Kidney (tissue), 13 donors: ENCODE measurements at regions not wholly inside any gene's neighbourhood (a gene's known extent, or its start where the extent isn't known, plus 50 kb on each side); places are given as distances from the start of the nearest gene placed in this dataset.

ENCODE experiments used
- DNase-seq, 5 donors: peaks; one replicate each; pipeline ENCODE4 v3.0.0-alpha.2; 2013 to 2020
- FAIRE-seq: peaks from 2 replicates; lab custom pipeline; 2012; peaks lifted over from hg19 to GRCh38; lab: Jason Lieb, UNC
- H3K27ac ChIP-seq, 2 donors: one replicate each; pipeline ENCODE4 v1.7.0; 2013; ENCODE audit warnings: low read depth in 2 of 2, low read length in 2 of 2, inconsistent platforms in 1 of 2
- H3K27me3 ChIP-seq: one replicate; pipeline ENCODE4 v1.7.1; 2013; ENCODE audit warnings: low read length, inconsistent platforms; ENCODE audit not compliant: control insufficient read depth, insufficient read depth
- H3K36me3 ChIP-seq, 3 donors: one replicate each; pipeline versions ENCODE4 v1.7.0 to v1.7.1; 2013; ENCODE audit warnings: low read length in 3 of 3, control low read depth in 1 of 3, inconsistent platforms in 1 of 3; ENCODE audit not compliant: insufficient read depth in 3 of 3, control insufficient read depth in 2 of 3
- H3K4me1 ChIP-seq, 3 donors: one replicate each; pipeline versions ENCODE4 v1.7.0 to v1.7.1; 2013; ENCODE audit warnings: low read length in 3 of 3, inconsistent platforms in 1 of 3, low read depth in 1 of 3; ENCODE audit not compliant: control insufficient read depth in 2 of 3, insufficient read depth in 2 of 3
- H3K4me3 ChIP-seq, 3 donors: one replicate each; pipeline versions ENCODE4 v1.7.0 to v1.8.1; 2013; ENCODE audit warnings: low read length in 3 of 3, control low read depth in 1 of 3, inconsistent platforms in 1 of 3
- H3K9ac ChIP-seq, 3 donors: one replicate each; pipeline versions ENCODE4 v1.7.0 to v1.7.1; 2013; ENCODE audit warnings: low read length in 3 of 3, control low read depth in 1 of 3, inconsistent platforms in 1 of 3
- H3K9me3 ChIP-seq, 3 donors: one replicate each; pipeline versions ENCODE4 v1.7.0 to v1.7.1; 2013; ENCODE audit warnings: low read length in 3 of 3, control low read depth in 1 of 3, inconsistent platforms in 1 of 3; ENCODE audit not compliant: control insufficient read depth in 2 of 3, insufficient read depth in 1 of 3
- intact Hi-C: fragments of 100-400 bp; cut with DNase I; formaldehyde crosslinking; loops from one replicate; pipeline ENCODE4 v1.11.1; 2022
- TF ChIP-seq, protein P1 (sequence below): IDR thresholded peaks from 3 replicates; pipeline ENCODE4 v1.5.1; 2012; ENCODE audit warnings: mild to moderate bottlenecking, moderate library complexity, borderline replicate concordance; ENCODE audit not compliant: insufficient read depth; ENCODE audit errors: extremely low read depth
- donor health status: control.
- donor health status: control.
- donor health status: control.
- donor health status: control.
- donor health status: control.
- donor health status: DM: yes; HTN: yes; CAD: no.
- donor health status: Normal renal cell carcinoma (clear cell type).

DNA sequence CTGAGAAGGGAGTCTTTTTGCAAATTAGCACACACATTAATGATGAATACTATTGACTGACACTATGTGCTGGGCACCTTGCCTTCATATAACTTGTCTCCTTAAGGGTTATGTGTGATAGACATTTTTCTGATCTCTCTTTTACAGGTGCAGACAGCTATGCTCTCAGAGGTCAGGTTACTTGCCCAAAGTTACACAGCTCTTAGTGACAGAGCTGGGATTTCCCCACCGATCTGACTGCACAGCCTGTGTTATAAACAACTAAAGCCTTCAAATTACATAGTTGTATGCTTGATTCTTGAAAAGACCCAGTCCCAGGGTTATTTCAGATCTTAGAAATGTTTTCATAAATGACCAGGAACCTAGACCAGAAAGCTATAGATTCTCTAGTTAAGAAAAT, 462.7 kb downstream of the EBF1 start:
- FAIRE-seq = no peak
- TF ChIP-seq, protein P1, sequence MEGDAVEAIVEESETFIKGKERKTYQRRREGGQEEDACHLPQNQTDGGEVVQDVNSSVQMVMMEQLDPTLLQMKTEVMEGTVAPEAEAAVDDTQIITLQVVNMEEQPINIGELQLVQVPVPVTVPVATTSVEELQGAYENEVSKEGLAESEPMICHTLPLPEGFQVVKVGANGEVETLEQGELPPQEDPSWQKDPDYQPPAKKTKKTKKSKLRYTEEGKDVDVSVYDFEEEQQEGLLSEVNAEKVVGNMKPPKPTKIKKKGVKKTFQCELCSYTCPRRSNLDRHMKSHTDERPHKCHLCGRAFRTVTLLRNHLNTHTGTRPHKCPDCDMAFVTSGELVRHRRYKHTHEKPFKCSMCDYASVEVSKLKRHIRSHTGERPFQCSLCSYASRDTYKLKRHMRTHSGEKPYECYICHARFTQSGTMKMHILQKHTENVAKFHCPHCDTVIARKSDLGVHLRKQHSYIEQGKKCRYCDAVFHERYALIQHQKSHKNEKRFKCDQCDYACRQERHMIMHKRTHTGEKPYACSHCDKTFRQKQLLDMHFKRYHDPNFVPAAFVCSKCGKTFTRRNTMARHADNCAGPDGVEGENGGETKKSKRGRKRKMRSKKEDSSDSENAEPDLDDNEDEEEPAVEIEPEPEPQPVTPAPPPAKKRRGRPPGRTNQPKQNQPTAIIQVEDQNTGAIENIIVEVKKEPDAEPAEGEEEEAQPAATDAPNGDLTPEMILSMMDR = no peak

DNA sequence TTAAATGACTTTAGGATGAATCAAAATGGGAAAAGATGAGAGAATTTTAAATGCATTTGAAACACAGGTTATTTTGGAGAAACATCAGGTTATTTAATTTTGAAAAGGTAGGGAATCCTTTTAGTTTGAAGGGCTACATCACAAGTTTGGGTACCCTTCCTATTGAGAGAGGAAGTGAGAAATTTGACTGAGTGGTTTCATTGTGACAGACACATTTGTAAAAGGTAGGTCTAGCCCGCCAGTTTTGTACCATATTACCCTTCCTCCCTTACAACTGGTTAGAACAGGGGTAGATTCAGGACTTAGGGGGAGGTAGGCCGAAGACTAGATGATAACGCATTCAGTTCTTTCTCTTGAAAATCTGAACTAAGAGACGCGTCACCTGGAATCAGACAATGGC, 464.2 kb downstream of the EBF1 start:
- H3K27ac ChIP-seq = no peak overlapping the region
- no peak overlapping the region for H3K9ac ChIP-seq
- H3K9me3 ChIP-seq = no peaks in the 10 kb centered on the region
- no peaks in the 10 kb centered on the region for H3K36me3 ChIP-seq
- DNase-seq (no peak), FAIRE-seq (no peak)
- H3K4me3 ChIP-seq = no peak overlapping the region
- H3K4me1 ChIP-seq = no peaks in the 10 kb centered on the region
- H3K27me3 ChIP-seq = no peaks in the 10 kb centered on the region
- TF ChIP-seq, protein P1 = no peak
- intact Hi-C loops = no loop called here

More for the DNA sequence above, 462.7 kb downstream of the EBF1 start:
- peak in 2 of 5 donors; percentile 4 to 11 for DNase-seq
- Histone ChIP-seq H3K9me3 (no peaks in the 10 kb centered on the region), H3K9ac (no peak overlapping the region), H3K27me3 (no peaks in the 10 kb centered on the region), H3K4me1 (no peaks in the 10 kb centered on the region), H3K36me3 (no peaks in the 10 kb centered on the region), H3K27ac (no peak overlapping the region), H3K4me3 (no peak overlapping the region)
- intact Hi-C loops = no loop called here

DNA sequence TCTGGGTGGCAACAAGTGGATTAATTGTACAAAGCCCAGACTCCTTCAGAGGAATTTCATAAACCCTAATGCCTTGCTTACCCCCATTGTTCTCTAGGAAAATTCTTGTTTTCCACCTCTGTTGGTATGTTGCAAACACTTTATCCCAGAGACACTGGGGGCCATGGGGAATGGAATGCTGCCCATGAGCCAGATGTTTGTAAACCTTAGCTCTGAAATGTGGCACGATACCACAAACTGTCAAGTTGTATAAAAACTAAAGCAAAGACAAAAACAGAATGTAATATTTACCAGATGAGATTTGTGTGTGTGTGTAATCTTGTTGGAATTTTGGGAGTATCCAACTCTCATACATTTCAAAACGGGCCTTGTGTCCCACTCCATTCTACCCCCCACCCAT, 465.0 kb downstream of the EBF1 start:
- Histone ChIP-seq H3K27ac (no peak overlapping the region), H3K9me3 (no peaks in the 10 kb centered on the region), H3K9ac (no peak overlapping the region), H3K36me3 (no peaks in the 10 kb centered on the region), H3K27me3 (no peaks in the 10 kb centered on the region), H3K4me1 (no peaks in the 10 kb centered on the region), H3K4me3 (no peak overlapping the region)
- DNase-seq (no peak), FAIRE-seq (no peak)
- intact Hi-C loops = no loop called here
- TF ChIP-seq, protein P1 = no peak
